Small intestine (tissue), 7 donors: ENCODE measurements at regions not wholly inside any gene's neighbourhood (a gene's known extent, or its start where the extent isn't known, plus 50 kb on each side); places are given as distances from the start of the nearest gene placed in this dataset.
"Not testable (repeated sequence)": the region's sequence is repeated elsewhere in the genome, so short reads cannot be mapped to it uniquely, and the experiment has no call there.

ENCODE experiments used
- DNase-seq, 2 donors: peaks; one replicate each; pipeline versions ENCODE4 v3.0.0 to v3.0.0-alpha.2; 2013
- FAIRE-seq: peaks from 2 replicates; lab custom pipeline; 2012; peaks lifted over from hg19 to GRCh38; lab: Jason Lieb, UNC
- H3K27ac ChIP-seq, 3 donors: one replicate each; pipeline ENCODE4 v1.5.1; 2013; ENCODE audit warnings: low read length in 2 of 3, mild to moderate bottlenecking in 2 of 3, control low read depth in 1 of 3, inconsistent platforms in 1 of 3, low read depth in 1 of 3, moderate library complexity in 1 of 3
- H3K27me3 ChIP-seq, 3 donors: one replicate each; pipeline ENCODE4 v1.6.1; 2013; ENCODE audit warnings: low read length in 3 of 3, inconsistent platforms in 1 of 3; ENCODE audit not compliant: control insufficient read depth in 3 of 3, insufficient read depth in 3 of 3
- H3K36me3 ChIP-seq, 3 donors: one replicate each; pipeline ENCODE4 v1.6.1; 2013; ENCODE audit warnings: low read length in 3 of 3, inconsistent platforms in 1 of 3, low read depth in 1 of 3, mild to moderate bottlenecking in 1 of 3, moderate library complexity in 1 of 3; ENCODE audit not compliant: control insufficient read depth in 3 of 3, insufficient read depth in 2 of 3
- H3K4me1 ChIP-seq, 3 donors: one replicate each; pipeline ENCODE4 v1.6.1; 2013; ENCODE audit warnings: low read length in 2 of 3, inconsistent platforms in 1 of 3, low read depth in 1 of 3, mild to moderate bottlenecking in 1 of 3, moderate library complexity in 1 of 3; ENCODE audit not compliant: control insufficient read depth in 3 of 3, insufficient read depth in 2 of 3
- H3K4me3 ChIP-seq, 3 donors: one replicate each; pipeline ENCODE4 v1.5.1; 2013; ENCODE audit warnings: low read length in 3 of 3, control low read depth in 1 of 3, inconsistent platforms in 1 of 3, low read depth in 1 of 3, mild to moderate bottlenecking in 1 of 3, moderate library complexity in 1 of 3
- H3K9me3 ChIP-seq, 2 donors: one replicate each; pipeline ENCODE4 v1.6.1; 2013; ENCODE audit warnings: low read depth in 1 of 2, low read length in 1 of 2; ENCODE audit not compliant: control insufficient read depth in 2 of 2, insufficient read depth in 1 of 2
- WGBS, 3 donors: extraction: QIAGEN DNeasy Blood & Tissue Kit; methylation state at CpG; one replicate each; pipeline ENCODE4 v1.1.7; 2013; 5-methylcytosine and 5-hydroxymethylcytosine counted together
- donor health status: healthy with polysubstance abuse.
- donor health status: control.
- donor health status: control.
- donor health status: Bipolar disorder and iron deficiency.
- donor health status: healthy.

GRCh38 chr17:21768729-21769462, 76.6 kb downstream of the KCNJ18 start:
- peaks cover 0 to 14% of the 10 kb centered on the region in 2 donors for H3K9me3 ChIP-seq
- not testable (repeated sequence) for H3K27me3 ChIP-seq, FAIRE-seq, H3K4me3 ChIP-seq, H3K27ac ChIP-seq, H3K36me3 ChIP-seq, H3K4me1 ChIP-seq, DNase-seq
- WGBS, 3 donors = 77 to 83% (median 77%) methylated on average over 13 of the region's 13 CpGs

GRCh38 chr17:21769781-21770180, 77.5 kb downstream of the KCNJ18 start:
- not testable (repeated sequence) for H3K4me1 ChIP-seq, H3K27ac ChIP-seq, H3K4me3 ChIP-seq, H3K27me3 ChIP-seq, DNase-seq, FAIRE-seq, H3K36me3 ChIP-seq
- peaks cover 0 to 17% of the 10 kb centered on the region in 2 donors for H3K9me3 ChIP-seq
- WGBS, 3 donors = 89 to 91% (median 91%) methylated on average over 14 to 16 of the region's 16 CpGs

- WGBS, 3 donors = 13 to 47% (median 26%) methylated on average over 28 to 37 of the region's 70 CpGs
- not testable (repeated sequence) for H3K4me3 ChIP-seq, H3K27ac ChIP-seq, H3K27me3 ChIP-seq, H3K36me3 ChIP-seq, H3K4me1 ChIP-seq, FAIRE-seq, DNase-seq
- peaks cover 0 to 11% of the 10 kb centered on the region in 2 donors for H3K9me3 ChIP-seq
Measured at GRCh38 chr17:21770466-21771446, 78.4 kb downstream of the KCNJ18 start.

- Histone ChIP-seq H3K27ac (no peak overlapping the region), H3K27me3 (no peaks in the 10 kb centered on the region), H3K4me1 (no peaks in the 10 kb centered on the region), H3K4me3 (no peak overlapping the region), H3K9me3 (peaks cover 0 to 9% of the 10 kb centered on the region in 2 donors), H3K36me3 (no peaks in the 10 kb centered on the region)
- no peak for FAIRE-seq
- no peak for DNase-seq
- WGBS, 3 donors = 50 to 66% (median 64%) methylated on average over 4 of the region's 4 CpGs
Measured at GRCh38 chr17:21772321-21772720, 80.0 kb downstream of the KCNJ18 start.

- not testable (repeated sequence) for H3K9me3 ChIP-seq, FAIRE-seq, H3K4me3 ChIP-seq, H3K36me3 ChIP-seq, H3K27me3 ChIP-seq, H3K27ac ChIP-seq, DNase-seq, H3K4me1 ChIP-seq
- 22 to 72% (median 44%) methylated on average over 13 to 15 of the region's 15 CpGs for WGBS, 3 donors
Measured at GRCh38 chr17:21772991-21773713, 80.8 kb downstream of the KCNJ18 start.

GRCh38 chr17:21774263-21774662, 81.9 kb downstream of the KCNJ18 start:
- WGBS, 3 donors = 81 to 84% (median 84%) methylated on average over 7 of the region's 7 CpGs
- no peaks in the 10 kb centered on the region for H3K36me3 ChIP-seq
- DNase-seq = no peak

GRCh38 chr17:21775566-21775965, 83.2 kb downstream of the KCNJ18 start:
- not testable (repeated sequence) for H3K27ac ChIP-seq, H3K36me3 ChIP-seq, H3K4me3 ChIP-seq, DNase-seq, H3K27me3 ChIP-seq, FAIRE-seq, H3K4me1 ChIP-seq, H3K9me3 ChIP-seq
- WGBS, 3 donors = 73 to 82% (median 74%) methylated on average over 7 to 8 of the region's 8 CpGs

More at GRCh38 chr17:21774263-21774662, 81.9 kb downstream of the KCNJ18 start:
- no peaks in the 10 kb centered on the region for H3K27me3 ChIP-seq
- H3K27ac ChIP-seq = no peak overlapping the region
- no peaks in the 10 kb centered on the region for H3K4me1 ChIP-seq
- H3K9me3 ChIP-seq = peaks cover 0 to 7% of the 10 kb centered on the region in 2 donors
- H3K4me3 ChIP-seq = no peak overlapping the region
- no peak for FAIRE-seq

- not testable (repeated sequence) for H3K36me3 ChIP-seq, H3K27me3 ChIP-seq, FAIRE-seq, H3K4me3 ChIP-seq, H3K9me3 ChIP-seq, DNase-seq, H3K27ac ChIP-seq, H3K4me1 ChIP-seq
- 84 to 91% (median 86%) methylated on average over 9 to 11 of the region's 12 CpGs for WGBS, 3 donors
Measured at GRCh38 chr17:21776921-21777320, 84.6 kb downstream of the KCNJ18 start.
